Testis (tissue), 2 donors: ENCODE measurements at regions not wholly inside any gene's neighbourhood (a gene's known extent, or its start where the extent isn't known, plus 50 kb on each side); places are given as distances from the start of the nearest gene placed in this dataset.

Experiments used
- POLR2A ChIP-seq: fragments of 450-650 bp; IDR thresholded peaks from one replicate; pipeline ENCODE4 v1.6.1; 2017; ENCODE audit warnings: antibody characterized with exemption, mild to moderate bottlenecking, moderate library complexity
- TF ChIP-seq, protein P1 (sequence below), 3 experiments: fragments of 450-650 bp in 2 of 3; fragments of 200-600 bp in 1 of 3; sonication (generic) in 1 of 3; IDR thresholded peaks; one replicate each; pipeline ENCODE4 v1.5.1; 2016 to 2019; ENCODE audit warnings: antibody characterized with exemption in 3 of 3, mild to moderate bottlenecking in 2 of 3, moderate library complexity in 1 of 3

DNA sequence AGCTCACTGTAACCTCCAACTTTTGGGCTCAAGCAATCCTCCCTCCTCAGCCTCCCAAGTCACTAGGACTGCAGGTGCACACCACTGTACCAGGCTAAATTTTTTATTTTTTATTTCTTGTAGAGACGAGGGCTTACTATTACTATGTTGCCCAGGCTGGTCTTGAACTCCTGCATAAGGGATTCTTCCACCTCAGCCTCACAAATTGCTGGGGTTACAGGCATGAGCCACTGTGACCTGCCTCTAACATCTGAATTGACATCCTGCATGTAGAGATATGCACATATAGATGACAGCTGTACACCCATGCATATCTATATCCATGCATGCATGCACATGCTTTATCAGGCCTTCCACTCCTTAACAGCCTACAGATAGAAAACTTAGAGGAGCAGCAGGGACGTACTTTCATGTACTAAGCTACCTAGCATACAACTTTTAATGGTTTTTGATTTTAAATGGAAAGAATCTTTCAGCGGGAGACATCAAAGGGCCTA lies 740.9 kb upstream of the TPTE start:
- TF ChIP-seq, protein P1, sequence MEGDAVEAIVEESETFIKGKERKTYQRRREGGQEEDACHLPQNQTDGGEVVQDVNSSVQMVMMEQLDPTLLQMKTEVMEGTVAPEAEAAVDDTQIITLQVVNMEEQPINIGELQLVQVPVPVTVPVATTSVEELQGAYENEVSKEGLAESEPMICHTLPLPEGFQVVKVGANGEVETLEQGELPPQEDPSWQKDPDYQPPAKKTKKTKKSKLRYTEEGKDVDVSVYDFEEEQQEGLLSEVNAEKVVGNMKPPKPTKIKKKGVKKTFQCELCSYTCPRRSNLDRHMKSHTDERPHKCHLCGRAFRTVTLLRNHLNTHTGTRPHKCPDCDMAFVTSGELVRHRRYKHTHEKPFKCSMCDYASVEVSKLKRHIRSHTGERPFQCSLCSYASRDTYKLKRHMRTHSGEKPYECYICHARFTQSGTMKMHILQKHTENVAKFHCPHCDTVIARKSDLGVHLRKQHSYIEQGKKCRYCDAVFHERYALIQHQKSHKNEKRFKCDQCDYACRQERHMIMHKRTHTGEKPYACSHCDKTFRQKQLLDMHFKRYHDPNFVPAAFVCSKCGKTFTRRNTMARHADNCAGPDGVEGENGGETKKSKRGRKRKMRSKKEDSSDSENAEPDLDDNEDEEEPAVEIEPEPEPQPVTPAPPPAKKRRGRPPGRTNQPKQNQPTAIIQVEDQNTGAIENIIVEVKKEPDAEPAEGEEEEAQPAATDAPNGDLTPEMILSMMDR (IDR thresholded peaks at IDR 0.05): no peak
- TF ChIP-seq POLR2A: no peak
